OCI-LY7 (cell line): ENCODE measurements at regions not wholly inside any gene's neighbourhood (a gene's known extent, or its start where the extent isn't known, plus 50 kb on each side); places are given as distances from the start of the nearest gene placed in this dataset.

Experiments used
- CTCF ChIP-seq: fragments of 200-600 bp; sonication (generic); conservative IDR thresholded peaks from 2 replicates; pipeline ENCODE4 v1.5.1; 2014; ENCODE audit warnings: mild to moderate bottlenecking, antibody characterized with exemption, low read length, moderate library complexity, mixed read lengths
- EZH2phosphoT487 ChIP-seq: fragments of 200-600 bp; sonication (generic); IDR thresholded peaks from 2 replicates; pipeline ENCODE4 v1.6.1; 2018; ENCODE audit warnings: low read depth, borderline replicate concordance, mild to moderate bottlenecking, mixed run types, antibody characterized with exemption, low read length, moderate library complexity, mixed read lengths

GRCh38 chr7:50855526-50855925 lies 72.8 kb upstream of the GRB10 start:
- TF ChIP-seq CTCF (no peak), EZH2phosphoT487 (no peak)
